HepG2 (cell line): ENCODE measurements at regions not wholly inside any gene's neighbourhood (a gene's known extent, or its start where the extent isn't known, plus 50 kb on each side); places are given as distances from the start of the nearest gene placed in this dataset.

Source experiments
- ATF1 ChIP-seq: IDR thresholded peaks from 2 replicates; pipeline ENCODE4 v1.6.1; 2016; ENCODE audit warnings: mild to moderate bottlenecking, control low read depth
- FOXA1 ChIP-seq, 2 experiments: fragments of 450-650 bp in 1 of 2; sonication (generic) in 1 of 2; formaldehyde crosslinking in 1 of 2; IDR thresholded peaks; 2 replicates each; pipeline versions ENCODE4 v1.4.0 to v1.6.1; 2016 to 2020; ENCODE audit warnings: missing genetic modification reagents in 1 of 2
- MAX ChIP-seq: IDR thresholded peaks from 2 replicates; pipeline ENCODE4 v1.6.1; 2012; ENCODE audit warnings: inconsistent platforms
- MIER3 ChIP-seq: IDR thresholded peaks from 2 replicates; pipeline ENCODE4 v1.6.1; 2016; ENCODE audit warnings: missing compliant biosample characterization, borderline replicate concordance
- NBN ChIP-seq: fragments of 450-650 bp; conservative IDR thresholded peaks from 2 replicates; pipeline ENCODE4 v1.6.1; 2017
- NR3C1 ChIP-seq: sonication (generic); formaldehyde crosslinking; IDR thresholded peaks from 2 replicates; pipeline ENCODE4 v1.4.0; 2020; ENCODE audit warnings: missing genetic modification reagents
- ZNF296 ChIP-seq: sonication (generic); formaldehyde crosslinking; conservative IDR thresholded peaks from 2 replicates; pipeline ENCODE4 v1.5.0; 2020; ENCODE audit warnings: mild to moderate bottlenecking, missing genetic modification reagents
- ZNF501 ChIP-seq: sonication (generic); formaldehyde crosslinking; IDR thresholded peaks from 2 replicates; pipeline ENCODE4 v1.5.1; 2020; ENCODE audit warnings: mild to moderate bottlenecking, moderate library complexity, missing genetic modification reagents
- ZNF562 ChIP-seq: sonication (generic); formaldehyde crosslinking; IDR thresholded peaks from 2 replicates; pipeline ENCODE4 v1.8.0; 2022; ENCODE audit warnings: missing genetic modification reagents, borderline replicate concordance
- TF ChIP-seq, protein P1 (sequence below): sonication (generic); formaldehyde crosslinking; IDR thresholded peaks from 2 replicates; pipeline ENCODE4 v1.4.0; 2020; ENCODE audit warnings: low read depth, mild to moderate bottlenecking, missing genetic modification reagents
- TF ChIP-seq, protein P2 (sequence below): sonication (generic); formaldehyde crosslinking; IDR thresholded peaks from 2 replicates; pipeline ENCODE4 v1.5.0; 2020; ENCODE audit warnings: mild to moderate bottlenecking, missing genetic modification reagents, moderate library complexity

- TF ChIP-seq ATF1 (CRISPR knock-in tag), result no peak
- TF ChIP-seq, protein P1, sequence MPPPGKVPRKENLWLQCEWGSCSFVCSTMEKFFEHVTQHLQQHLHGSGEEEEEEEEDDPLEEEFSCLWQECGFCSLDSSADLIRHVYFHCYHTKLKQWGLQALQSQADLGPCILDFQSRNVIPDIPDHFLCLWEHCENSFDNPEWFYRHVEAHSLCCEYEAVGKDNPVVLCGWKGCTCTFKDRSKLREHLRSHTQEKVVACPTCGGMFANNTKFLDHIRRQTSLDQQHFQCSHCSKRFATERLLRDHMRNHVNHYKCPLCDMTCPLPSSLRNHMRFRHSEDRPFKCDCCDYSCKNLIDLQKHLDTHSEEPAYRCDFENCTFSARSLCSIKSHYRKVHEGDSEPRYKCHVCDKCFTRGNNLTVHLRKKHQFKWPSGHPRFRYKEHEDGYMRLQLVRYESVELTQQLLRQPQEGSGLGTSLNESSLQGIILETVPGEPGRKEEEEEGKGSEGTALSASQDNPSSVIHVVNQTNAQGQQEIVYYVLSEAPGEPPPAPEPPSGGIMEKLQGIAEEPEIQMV (CRISPR knock-in tag), result no peak
- TF ChIP-seq, protein P2, sequence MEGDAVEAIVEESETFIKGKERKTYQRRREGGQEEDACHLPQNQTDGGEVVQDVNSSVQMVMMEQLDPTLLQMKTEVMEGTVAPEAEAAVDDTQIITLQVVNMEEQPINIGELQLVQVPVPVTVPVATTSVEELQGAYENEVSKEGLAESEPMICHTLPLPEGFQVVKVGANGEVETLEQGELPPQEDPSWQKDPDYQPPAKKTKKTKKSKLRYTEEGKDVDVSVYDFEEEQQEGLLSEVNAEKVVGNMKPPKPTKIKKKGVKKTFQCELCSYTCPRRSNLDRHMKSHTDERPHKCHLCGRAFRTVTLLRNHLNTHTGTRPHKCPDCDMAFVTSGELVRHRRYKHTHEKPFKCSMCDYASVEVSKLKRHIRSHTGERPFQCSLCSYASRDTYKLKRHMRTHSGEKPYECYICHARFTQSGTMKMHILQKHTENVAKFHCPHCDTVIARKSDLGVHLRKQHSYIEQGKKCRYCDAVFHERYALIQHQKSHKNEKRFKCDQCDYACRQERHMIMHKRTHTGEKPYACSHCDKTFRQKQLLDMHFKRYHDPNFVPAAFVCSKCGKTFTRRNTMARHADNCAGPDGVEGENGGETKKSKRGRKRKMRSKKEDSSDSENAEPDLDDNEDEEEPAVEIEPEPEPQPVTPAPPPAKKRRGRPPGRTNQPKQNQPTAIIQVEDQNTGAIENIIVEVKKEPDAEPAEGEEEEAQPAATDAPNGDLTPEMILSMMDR (CRISPR knock-in tag), result no peak
- TF ChIP-seq ZNF562 (CRISPR knock-in tag), result no peak
- no peak for TF ChIP-seq ZNF501 (CRISPR knock-in tag)
- no peak for TF ChIP-seq MIER3 (CRISPR knock-in tag)
- TF ChIP-seq MAX, result no peak
- TF ChIP-seq FOXA1 (IDR thresholded peaks at IDR 0.05), result no peak
- TF ChIP-seq FOXA1 (CRISPR knock-in tag; IDR thresholded peaks at IDR 0.05), result no peak
- no peak for TF ChIP-seq NR3C1 (CRISPR knock-in tag)
- TF ChIP-seq NBN, result no peak
- no peak for TF ChIP-seq ZNF296 (CRISPR knock-in tag)
Observed at GRCh38 chrX:5638572-5638971, 590.1 kb downstream of the NLGN4X start.
